Mesendoderm (in vitro differentiated cells): ENCODE measurements at regions not wholly inside any gene's neighbourhood (a gene's known extent, or its start where the extent isn't known, plus 50 kb on each side); places are given as distances from the start of the nearest gene placed in this dataset.
"Not testable (repeated sequence)": the region's sequence is repeated elsewhere in the genome, so short reads cannot be mapped to it uniquely, and the experiment has no call there.

ENCODE experiments used
- DNase-seq: peaks from one replicate; pipeline ENCODE4 v3.0.0; 2013
- H2AK5ac ChIP-seq: 2 replicates; pipeline ENCODE4 v1.6.1; 2013; ENCODE audit warnings: low read length, inconsistent platforms
- H2BK120ac ChIP-seq: 2 replicates; pipeline ENCODE4 v1.6.1; 2013; ENCODE audit warnings: low read depth, mild to moderate bottlenecking, low read length, moderate library complexity, mixed read lengths
- H2BK15ac ChIP-seq: replicated peaks from 2 replicates; pipeline ENCODE4 v1.6.1; 2013; ENCODE audit warnings: low read depth, mild to moderate bottlenecking, moderate library complexity
- H2BK5ac ChIP-seq: 2 replicates; pipeline ENCODE4 v1.6.1; 2013; ENCODE audit warnings: low read length, inconsistent platforms
- H3K18ac ChIP-seq: 2 replicates; pipeline ENCODE4 v1.6.1; 2013; ENCODE audit warnings: mild to moderate bottlenecking, low read length, mixed read lengths
- H3K23ac ChIP-seq: one replicate; pipeline ENCODE4 v1.6.1; 2013; ENCODE audit warnings: low read length
- H3K27ac ChIP-seq: 2 replicates; pipeline ENCODE4 v1.5.1; 2013; ENCODE audit warnings: low read depth, mild to moderate bottlenecking, inconsistent platforms, low read length, moderate library complexity
- H3K27me3 ChIP-seq: 2 replicates; pipeline ENCODE4 v1.6.1; 2013; ENCODE audit warnings: low read length, control low read depth, mild to moderate bottlenecking, inconsistent platforms; ENCODE audit not compliant: insufficient read depth, poor library complexity
- H3K36me3 ChIP-seq: 2 replicates; pipeline ENCODE4 v1.6.1; 2013; ENCODE audit warnings: low read length, inconsistent platforms; ENCODE audit not compliant: control insufficient read depth, insufficient read depth
- H3K4ac ChIP-seq: one replicate; pipeline ENCODE4 v1.6.1; 2013; ENCODE audit warnings: low read depth, mild to moderate bottlenecking, low read length, moderate library complexity
- H3K4me1 ChIP-seq: 2 replicates; pipeline ENCODE4 v1.6.1; 2013; ENCODE audit warnings: low read depth, low read length, inconsistent platforms; ENCODE audit not compliant: control insufficient read depth
- H3K4me2 ChIP-seq: 2 replicates; pipeline ENCODE4 v1.6.1; 2013; ENCODE audit warnings: low read length
- H3K4me3 ChIP-seq: 2 replicates; pipeline ENCODE4 v1.5.1; 2013; ENCODE audit warnings: mild to moderate bottlenecking, low read length
- H3K56ac ChIP-seq: one replicate; pipeline ENCODE4 v1.6.1; 2013; ENCODE audit warnings: low read length
- H3K79me1 ChIP-seq: 2 replicates; pipeline ENCODE4 v1.6.1; 2013; ENCODE audit warnings: low read length, inconsistent platforms
- H3K79me2 ChIP-seq: 2 replicates; pipeline ENCODE4 v1.6.1; 2013; ENCODE audit warnings: mild to moderate bottlenecking, low read length; ENCODE audit not compliant: control insufficient read depth, insufficient read depth
- H3K9ac ChIP-seq: 2 replicates; pipeline ENCODE4 v1.6.1; 2013; ENCODE audit warnings: low read length, inconsistent platforms
- H4K5ac ChIP-seq: one replicate; pipeline ENCODE4 v1.6.1; 2013; ENCODE audit warnings: low read length
- H4K8ac ChIP-seq: one replicate; pipeline ENCODE4 v1.6.1; 2013; ENCODE audit warnings: low read depth, mild to moderate bottlenecking, control low read depth, low read length, moderate library complexity
- WGBS: extraction: QIAGEN DNeasy Blood & Tissue Kit; methylation state at CpG from one replicate; pipeline ENCODE4 v1.1.7; 2013; ENCODE audit warnings: low lambda C conversion rate, missing lambda C conversion rate; ENCODE audit not compliant: insufficient coverage; ENCODE audit errors: extremely low coverage; 5-methylcytosine and 5-hydroxymethylcytosine counted together

GRCh38 chr1:171397851-171398469 lies 84.0 kb downstream of the FMO4 start:
- Histone ChIP-seq H3K4me2 (no peak overlapping the region), H3K18ac (no peak overlapping the region), H2BK5ac (no peak overlapping the region), H4K5ac (no peak overlapping the region), H3K4me3 (no peak overlapping the region), H3K23ac (peak overlapping the region; percentile 20), H3K4ac (no peak overlapping the region), H2BK15ac (no peak overlapping the region), H3K27me3 (no peaks in the 10 kb centered on the region), H3K79me1 (no peaks in the 10 kb centered on the region), H3K36me3 (no peaks in the 10 kb centered on the region), H3K27ac (peak overlapping the region; percentile 8), H3K4me1 (no peaks in the 10 kb centered on the region), H4K8ac (no peak overlapping the region), H3K79me2 (no peaks in the 10 kb centered on the region), H2AK5ac (no peak overlapping the region), H3K9ac (no peak overlapping the region), H2BK120ac (no peak overlapping the region), H3K56ac (no peak overlapping the region)
- WGBS = no CpG with 5 or more reads among the region's 5 CpGs
- DNase-seq = no peak

GRCh38 chr1:171403393-171403792 lies 81.9 kb upstream of the PRRC2C start:
- Histone ChIP-seq H3K4me2 (no peak overlapping the region), H3K23ac (no peak overlapping the region), H3K18ac (peak overlapping the region; percentile 54), H2AK5ac (no peak overlapping the region), H2BK15ac (no peak overlapping the region), H2BK5ac (no peak overlapping the region), H3K79me2 (no peaks in the 10 kb centered on the region), H3K4me1 (peaks cover 8% of the 10 kb centered on the region), H3K36me3 (no peaks in the 10 kb centered on the region), H4K8ac (no peak overlapping the region), H3K9ac (no peak overlapping the region), H3K56ac (peak overlapping the region; percentile 54), H3K4me3 (no peak overlapping the region), H3K27me3 (no peaks in the 10 kb centered on the region), H4K5ac (peak overlapping the region; percentile 13), H3K27ac (peak overlapping the region; percentile 13), H2BK120ac (peak overlapping the region; percentile 61), H3K4ac (peak overlapping the region; percentile 18), H3K79me1 (no peaks in the 10 kb centered on the region)
- peak; percentile 77 for DNase-seq
- no CpG with 5 or more reads among the region's 7 CpGs for WGBS

GRCh38 chr1:171405391-171405714 lies 80.0 kb upstream of the PRRC2C start:
- Histone ChIP-seq H3K4me3 (no peak overlapping the region), H2BK120ac (no peak overlapping the region), H3K27me3 (no peaks in the 10 kb centered on the region), H3K4me1 (peaks cover 8% of the 10 kb centered on the region), H3K9ac (no peak overlapping the region), H3K36me3 (no peaks in the 10 kb centered on the region), H4K5ac (no peak overlapping the region), H3K79me1 (no peaks in the 10 kb centered on the region), H3K27ac (no peak overlapping the region), H2AK5ac (no peak overlapping the region), H3K56ac (no peak overlapping the region), H3K23ac (no peak overlapping the region), H3K79me2 (no peaks in the 10 kb centered on the region), H3K4ac (no peak overlapping the region), H3K18ac (no peak overlapping the region), H2BK15ac (no peak overlapping the region), H3K4me2 (no peak overlapping the region), H2BK5ac (no peak overlapping the region), H4K8ac (no peak overlapping the region)
- no CpG with 5 or more reads among the region's 1 CpG for WGBS
- no peak for DNase-seq

GRCh38 chr1:171413557-171413956 lies 71.8 kb upstream of the PRRC2C start:
- not testable (repeated sequence) for DNase-seq, H2BK5ac ChIP-seq, H3K4ac ChIP-seq, H4K8ac ChIP-seq, H2BK120ac ChIP-seq, H2AK5ac ChIP-seq, H3K56ac ChIP-seq, H3K18ac ChIP-seq, H3K79me2 ChIP-seq, H3K27ac ChIP-seq, H3K9ac ChIP-seq, H4K5ac ChIP-seq, H3K4me1 ChIP-seq, H3K23ac ChIP-seq, H3K4me2 ChIP-seq, H2BK15ac ChIP-seq, H3K4me3 ChIP-seq, H3K27me3 ChIP-seq, H3K36me3 ChIP-seq, H3K79me1 ChIP-seq
- WGBS = no CpG with 5 or more reads among the region's 6 CpGs

- Histone ChIP-seq H3K56ac (no peak overlapping the region), H3K18ac (no peak overlapping the region), H3K4me3 (no peak overlapping the region), H3K27me3 (no peaks in the 10 kb centered on the region), H3K23ac (no peak overlapping the region), H2AK5ac (no peak overlapping the region), H3K9ac (no peak overlapping the region), H4K8ac (no peak overlapping the region), H3K79me1 (no peaks in the 10 kb centered on the region), H2BK120ac (no peak overlapping the region), H4K5ac (no peak overlapping the region), H3K4me1 (peaks cover 2% of the 10 kb centered on the region), H3K27ac (no peak overlapping the region), H3K36me3 (no peaks in the 10 kb centered on the region), H3K4ac (no peak overlapping the region), H2BK15ac (no peak overlapping the region), H3K4me2 (no peak overlapping the region), H2BK5ac (no peak overlapping the region), H3K79me2 (no peaks in the 10 kb centered on the region)
- DNase-seq = no peak
- no CpG with 5 or more reads among the region's 3 CpGs for WGBS
These were observed 66.8 kb upstream of the PRRC2C start for GRCh38 chr1:171418546-171418945.

GRCh38 chr1:171420810-171421209 lies 64.5 kb upstream of the PRRC2C start:
- H3K23ac ChIP-seq = no peak overlapping the region
- H3K36me3 ChIP-seq = no peaks in the 10 kb centered on the region
- H4K8ac ChIP-seq = no peak overlapping the region
- H2BK5ac ChIP-seq = no peak overlapping the region
- H3K56ac ChIP-seq = no peak overlapping the region
- H3K79me2 ChIP-seq = no peaks in the 10 kb centered on the region
- H3K4me2 ChIP-seq = no peak overlapping the region
- no peak overlapping the region for H3K4me3 ChIP-seq
- H2BK120ac ChIP-seq = no peak overlapping the region
- H3K79me1 ChIP-seq = no peaks in the 10 kb centered on the region
- no peak overlapping the region for H3K4ac ChIP-seq
- no peak overlapping the region for H3K18ac ChIP-seq
- peak; percentile 63 for DNase-seq
- no peak overlapping the region for H4K5ac ChIP-seq
- peaks cover 2% of the 10 kb centered on the region for H3K4me1 ChIP-seq
- H2BK15ac ChIP-seq = no peak overlapping the region
- H3K27me3 ChIP-seq = no peaks in the 10 kb centered on the region
- peak overlapping the region; percentile 61 for H3K27ac ChIP-seq
- H3K9ac ChIP-seq = no peak overlapping the region
- H2AK5ac ChIP-seq = no peak overlapping the region
